ENCODE measurements at regions not wholly inside any gene's neighbourhood (a gene's known extent, or its start where the extent isn't known, plus 50 kb on each side); places are given as distances from the start of the nearest gene placed in this dataset.
"Not testable (repeated sequence)": the region's sequence is repeated elsewhere in the genome, so short reads cannot be mapped to it uniquely, and the experiment has no call there.

DNA sequence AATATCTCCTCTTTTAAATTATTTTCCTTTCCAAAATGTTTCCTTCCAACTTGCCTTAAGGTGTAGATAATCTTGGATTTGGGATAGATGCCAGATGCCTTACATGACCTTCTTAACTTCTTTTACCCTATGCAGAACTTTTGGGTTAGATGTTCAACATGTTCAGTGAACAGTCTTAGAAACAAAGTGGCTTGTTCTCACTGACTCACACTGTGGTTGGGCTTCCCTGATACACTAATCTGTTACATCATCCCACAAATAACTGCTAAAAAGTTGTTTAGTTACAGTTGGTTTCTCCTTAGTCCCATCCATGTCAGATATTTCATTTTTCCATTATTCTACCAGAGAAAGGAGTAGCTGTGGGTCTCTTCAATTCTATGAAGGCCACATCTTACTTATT lies 2638.2 kb downstream of the PCDH9 start:
- no peak for DNase-seq

DNA sequence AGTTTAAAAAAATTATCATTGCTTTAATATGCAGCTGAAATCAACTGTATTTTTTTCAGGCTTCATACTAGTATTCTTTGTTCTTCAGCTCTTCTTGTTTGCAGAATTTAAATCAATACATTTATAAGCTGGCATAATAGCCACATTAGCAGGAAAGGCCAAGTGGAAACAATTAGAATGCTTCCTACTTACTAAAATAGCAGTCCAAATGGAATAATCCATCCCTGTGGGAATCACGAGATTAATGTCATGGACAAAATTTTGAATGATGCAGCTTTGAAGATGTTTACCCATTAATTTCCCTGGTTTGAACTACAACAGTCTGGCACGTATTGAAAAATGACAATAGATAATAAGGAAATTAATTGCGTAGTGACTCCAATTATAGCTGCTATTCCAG lies 2650.8 kb downstream of the PCDH9 start:
- DNase-seq, result no peak

DNA sequence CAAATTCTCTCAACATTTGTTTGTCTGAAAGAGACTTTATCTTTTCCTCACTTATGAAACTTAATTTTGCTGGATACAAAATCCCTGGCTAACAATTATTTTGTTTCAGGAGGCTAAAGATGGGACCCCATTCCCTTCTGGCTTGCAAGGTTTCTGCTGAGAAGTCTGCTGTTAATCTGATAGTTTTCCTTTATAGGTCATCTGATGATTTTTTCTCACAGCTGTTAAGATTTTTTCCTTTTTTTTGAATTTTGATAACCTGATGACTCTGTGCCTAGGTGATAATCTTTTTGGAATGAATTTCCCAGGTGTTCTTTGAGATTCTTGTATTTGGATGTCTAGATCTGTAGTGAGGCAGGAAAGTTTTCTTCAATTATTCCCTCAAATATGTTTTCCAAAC lies 2661.4 kb downstream of the PCDH9 start:
- DNase-seq, result no peak

DNA sequence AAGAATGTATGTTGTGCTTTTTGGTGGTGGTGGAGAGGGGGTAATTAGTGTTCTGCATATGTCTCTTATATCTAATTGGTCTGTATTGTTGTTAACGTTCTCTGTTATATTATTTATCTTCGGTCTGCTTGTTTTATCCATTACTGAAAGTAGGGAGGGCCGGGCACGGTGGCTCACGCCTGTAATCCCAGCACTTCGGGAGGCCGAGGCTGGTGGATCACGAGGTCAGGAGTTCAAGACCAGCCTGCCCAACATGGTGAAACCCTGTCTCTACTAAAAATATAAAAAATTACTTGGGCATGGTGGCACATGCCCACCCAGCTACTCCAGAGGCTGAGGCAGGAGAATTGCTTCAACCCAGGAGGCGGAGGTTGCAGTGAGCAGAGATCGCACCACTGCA lies 2672.1 kb downstream of the PCDH9 start:
- not testable (repeated sequence) for DNase-seq

DNA sequence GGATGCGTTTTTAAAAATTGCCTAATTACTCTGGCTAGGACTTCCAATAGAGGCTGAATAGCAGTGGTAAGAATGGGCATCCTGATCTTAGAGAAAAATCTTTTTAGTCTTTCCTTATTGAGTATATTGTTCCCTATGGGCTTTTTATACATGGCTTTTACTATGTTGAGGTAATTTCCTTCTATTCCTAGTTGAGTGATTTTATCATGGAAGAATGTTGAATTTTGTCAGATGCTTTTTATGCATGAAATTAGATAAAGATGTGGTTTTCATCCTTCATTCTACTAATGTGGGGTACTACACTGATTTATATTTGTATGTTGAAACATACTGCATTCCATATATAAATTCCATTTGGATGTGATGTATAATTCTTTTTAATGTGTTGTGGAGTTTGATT lies 2673.8 kb downstream of the PCDH9 start:
- no peak for DNase-seq

DNA sequence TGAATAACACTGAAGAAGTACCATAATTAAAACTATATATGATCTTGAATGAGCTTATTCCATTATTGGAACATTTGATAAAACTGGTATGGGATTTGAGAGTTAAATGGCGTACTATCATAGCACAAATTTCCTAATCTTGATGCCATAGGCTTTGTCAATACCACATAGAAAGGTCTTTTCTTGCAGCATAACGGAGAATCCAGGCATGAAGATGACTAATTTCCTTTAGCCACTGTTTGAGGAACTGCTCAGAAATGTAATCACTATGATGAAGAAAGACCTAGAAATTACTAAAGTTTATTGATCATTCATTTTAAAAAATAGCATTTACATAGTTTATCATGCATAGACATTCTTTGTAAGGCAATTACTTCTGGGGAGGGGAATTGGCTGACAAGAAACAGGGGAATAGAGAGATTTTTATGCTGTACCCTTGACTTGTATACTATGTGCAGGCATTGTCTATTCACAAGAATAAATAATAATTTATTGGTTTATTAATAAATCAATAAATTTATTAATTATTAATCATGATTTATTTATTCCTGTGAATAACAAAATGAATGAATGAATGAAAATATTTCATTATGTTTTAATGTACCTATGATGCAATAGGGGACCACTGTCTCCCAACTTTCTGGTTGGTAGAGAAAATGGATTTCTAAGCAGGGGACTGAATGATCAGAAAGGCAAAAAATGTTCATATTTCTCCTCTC lies 2676.6 kb downstream of the PCDH9 start:
- no peak for DNase-seq

DNA sequence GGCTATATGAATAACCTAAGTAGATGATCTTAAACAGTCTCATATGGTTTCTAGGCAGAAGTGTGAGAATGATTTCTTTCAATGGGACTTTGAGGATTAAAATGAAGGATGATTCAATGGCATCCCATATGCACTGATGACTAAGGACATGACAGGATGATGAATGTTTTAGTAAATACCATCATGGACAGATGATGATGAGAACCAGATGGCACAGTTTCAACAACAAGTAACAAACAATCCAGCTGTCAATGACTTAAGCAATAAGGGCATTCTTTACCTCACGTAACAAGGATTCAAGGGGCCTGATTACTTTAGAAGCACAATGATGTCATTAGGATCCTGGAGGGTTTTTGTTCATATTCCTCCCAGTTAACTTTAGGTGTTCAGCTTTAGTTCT lies 2678.4 kb downstream of the PCDH9 start:
- DNase-seq, result no peak

DNA sequence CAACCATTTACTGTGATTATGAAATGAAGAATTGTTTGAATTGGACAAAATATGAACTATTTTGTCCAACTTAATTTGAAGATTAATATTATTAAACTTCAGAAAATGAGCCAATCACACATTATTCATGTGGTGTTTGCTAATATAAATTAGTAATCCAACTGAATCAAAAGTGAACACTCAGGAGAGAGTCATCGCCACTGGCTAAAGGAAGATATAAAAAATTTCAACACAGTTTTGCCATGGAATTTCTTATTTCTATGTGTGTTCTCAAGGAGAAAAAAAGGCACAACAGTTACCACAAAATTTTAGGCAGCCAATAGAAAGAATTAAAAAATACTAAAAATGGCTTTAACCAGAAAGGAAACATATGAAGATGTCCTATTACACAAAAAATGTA lies 2683.8 kb downstream of the PCDH9 start:
- DNase-seq, result no peak

DNA sequence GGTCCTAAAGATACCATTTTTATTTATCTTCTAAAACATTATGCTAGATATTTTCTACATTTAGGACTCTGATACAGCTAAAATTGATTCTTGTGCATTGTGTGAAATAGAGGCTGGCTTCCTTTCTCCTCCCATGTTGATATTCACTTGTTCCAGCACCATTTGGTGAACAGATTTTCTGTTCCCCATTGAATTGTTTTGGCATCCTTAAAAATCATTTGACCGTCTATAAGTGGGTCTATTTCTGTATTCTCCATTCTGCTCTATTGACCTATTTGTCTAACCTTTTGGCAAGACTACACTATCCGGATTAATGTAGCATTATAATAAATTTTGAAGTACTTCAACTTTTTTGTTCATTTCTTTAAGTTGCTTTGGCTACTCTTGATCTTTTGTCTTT lies 2689.2 kb downstream of the PCDH9 start:
- no peak for DNase-seq

DNA sequence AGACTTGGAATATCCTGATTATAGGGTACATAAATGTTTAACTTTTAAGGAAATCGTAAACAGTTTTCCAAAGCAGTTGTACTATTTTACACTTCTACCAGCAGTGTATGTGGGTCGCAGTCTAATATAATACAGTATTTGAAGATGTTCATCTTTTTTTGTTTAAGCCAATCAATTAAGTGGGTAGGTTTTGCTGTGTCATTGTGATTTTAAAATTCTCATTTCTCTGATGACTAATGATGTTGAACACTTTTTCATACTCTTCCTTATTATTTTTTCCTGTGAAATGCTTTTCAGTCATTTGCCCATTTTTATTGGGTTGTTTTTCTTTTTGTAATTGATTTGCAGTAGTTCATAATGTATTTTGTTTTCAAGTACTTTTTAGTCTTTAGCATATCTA lies 2689.7 kb downstream of the PCDH9 start:
- DNase-seq, result no peak

DNA sequence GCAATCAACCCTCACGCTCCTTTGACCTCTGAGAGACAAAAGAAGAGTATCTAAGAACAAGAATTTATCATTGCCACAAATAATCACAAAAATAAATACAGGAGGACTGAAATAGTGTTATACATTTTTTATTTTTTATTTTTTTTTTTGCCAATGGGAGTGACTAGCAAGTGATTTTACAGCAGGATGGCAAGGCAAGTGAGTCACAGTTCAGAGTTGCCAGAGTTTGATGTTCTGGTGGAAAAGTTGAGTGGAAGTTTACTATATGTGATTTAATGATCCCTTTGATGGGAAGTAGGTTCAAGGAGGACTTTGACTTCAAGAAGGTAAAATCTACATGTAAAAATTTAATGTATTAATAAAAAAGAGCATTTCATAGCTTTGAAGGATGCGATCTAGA lies 2691.4 kb downstream of the PCDH9 start:
- DNase-seq, result no peak

DNA sequence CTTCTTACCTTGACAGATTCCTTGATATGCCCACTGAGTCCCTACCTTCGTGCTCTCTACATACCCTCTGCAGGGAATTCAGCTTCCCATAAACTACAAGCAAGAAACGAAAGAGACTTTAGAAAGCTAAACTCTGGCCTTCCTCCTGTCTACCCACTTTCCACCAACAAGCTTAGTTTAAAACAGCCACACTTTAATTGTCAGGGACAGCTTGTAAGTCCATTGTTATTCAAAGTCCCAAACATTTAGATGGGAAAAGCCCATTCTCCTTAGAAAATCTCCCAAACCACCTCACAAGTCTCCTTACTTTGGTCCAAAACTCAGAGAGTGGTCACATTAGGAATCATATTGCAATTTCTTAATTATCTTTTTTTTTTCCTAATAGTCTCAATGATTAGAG lies 2695.8 kb downstream of the PCDH9 start:
- no peak for DNase-seq

DNA sequence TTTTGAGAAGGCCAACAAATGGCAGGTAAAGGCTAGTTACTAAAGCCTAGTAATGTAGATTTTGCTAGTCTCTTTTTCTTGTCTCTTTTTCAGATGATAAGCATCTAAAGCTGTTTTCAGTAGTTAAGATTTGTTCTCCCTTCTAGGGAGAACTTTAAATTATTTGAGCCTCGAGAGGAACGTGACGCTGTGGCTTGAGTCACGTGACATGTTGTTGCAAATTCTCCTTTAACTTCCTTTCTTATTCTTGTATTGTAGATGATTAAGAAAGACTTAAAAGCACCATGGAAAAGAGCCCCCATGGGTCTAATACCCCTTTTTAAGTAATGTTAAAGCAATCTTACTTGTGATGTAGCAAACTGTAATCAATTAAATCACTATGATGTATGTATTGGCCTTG lies 2698.7 kb downstream of the PCDH9 start:
- no peak for DNase-seq

DNA sequence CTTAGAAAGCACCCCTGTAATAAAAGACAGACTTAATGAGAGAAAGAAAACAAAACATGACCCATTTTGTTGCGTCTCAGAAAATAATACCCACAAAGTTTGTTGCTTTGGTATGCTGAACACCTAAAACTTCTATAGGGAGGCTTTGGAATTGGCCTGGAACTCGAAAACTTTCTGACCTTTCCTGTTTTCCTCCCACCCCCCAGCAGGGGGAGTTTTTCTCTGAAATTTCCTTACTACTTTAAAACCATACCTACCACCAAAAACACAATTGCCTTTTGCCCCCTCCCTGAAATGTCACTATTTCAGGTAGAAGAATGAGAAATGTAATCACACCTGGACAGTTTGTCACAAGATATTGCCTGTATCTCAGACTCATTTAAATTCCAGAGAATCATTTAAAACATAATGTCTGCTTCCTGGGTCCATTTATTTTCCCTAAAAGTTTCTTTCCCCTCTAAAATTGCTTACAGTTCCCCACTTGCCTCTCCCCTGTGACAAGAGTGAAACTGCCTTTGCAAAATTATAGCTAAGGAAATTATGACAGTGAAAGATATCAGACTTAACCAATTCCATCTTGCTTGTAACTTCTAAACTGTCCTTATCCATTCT lies 2700.2 kb downstream of the PCDH9 start:
- no peak for DNase-seq

DNA sequence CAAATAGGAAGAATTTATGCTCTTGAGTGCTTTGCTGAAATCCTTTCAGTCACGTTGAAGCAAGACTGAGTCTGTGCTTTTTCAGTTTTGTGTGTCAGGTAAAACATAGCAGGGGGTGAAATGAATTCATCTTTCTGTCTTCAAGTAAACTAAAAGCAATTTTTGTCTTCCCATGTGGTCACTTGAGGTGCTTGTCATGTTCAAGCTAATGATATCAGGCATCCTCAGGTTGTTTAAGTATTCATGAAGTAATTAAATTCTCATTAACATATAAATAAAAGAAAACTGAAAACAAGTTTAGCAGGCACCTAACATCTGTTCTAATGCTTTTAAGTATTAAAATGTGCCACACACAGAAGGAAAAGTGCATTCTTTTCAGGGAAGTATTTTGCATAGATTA lies 2701.3 kb downstream of the PCDH9 start:
- no peak for DNase-seq

DNA sequence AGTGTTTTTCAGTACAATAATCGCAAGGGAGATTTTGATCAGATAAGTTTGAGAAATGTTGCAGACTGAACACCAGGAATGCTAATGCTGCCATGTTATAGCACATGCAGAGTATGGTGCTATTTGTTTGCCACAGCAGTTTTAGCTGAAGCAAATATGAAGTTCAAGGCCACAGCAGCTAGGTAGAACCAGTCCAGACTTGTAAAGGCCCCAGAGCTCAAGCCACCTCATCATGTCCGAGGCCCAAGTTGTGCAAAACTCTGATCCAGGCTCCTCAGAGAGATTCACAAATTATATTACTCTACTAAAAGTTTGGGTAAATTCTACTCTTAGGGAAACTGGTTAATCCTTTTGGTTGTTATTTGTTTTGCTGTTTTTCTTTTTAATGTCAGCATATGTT lies 2702.6 kb downstream of the PCDH9 start:
- DNase-seq, result no peak

DNA sequence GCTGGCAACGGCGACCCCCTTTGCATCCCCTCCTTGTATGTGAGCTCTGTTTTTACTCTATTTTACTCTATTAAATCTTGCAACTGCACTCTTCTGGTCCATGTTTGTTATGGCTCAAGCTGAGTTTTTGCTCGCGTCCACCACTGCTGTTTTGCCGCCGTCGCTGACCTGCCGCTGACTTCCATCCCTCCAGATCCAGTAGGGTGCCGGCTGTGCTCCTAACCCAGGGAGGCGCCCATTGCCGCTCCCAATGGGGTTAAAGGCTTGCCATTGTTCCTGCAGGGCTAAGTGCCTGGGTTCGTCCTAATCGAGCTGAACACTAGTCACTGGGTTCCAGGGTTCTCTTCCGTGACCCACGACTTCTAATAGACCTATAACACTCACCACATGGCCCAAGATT lies 2704.4 kb downstream of the PCDH9 start:
- DNase-seq, result no peak

DNA sequence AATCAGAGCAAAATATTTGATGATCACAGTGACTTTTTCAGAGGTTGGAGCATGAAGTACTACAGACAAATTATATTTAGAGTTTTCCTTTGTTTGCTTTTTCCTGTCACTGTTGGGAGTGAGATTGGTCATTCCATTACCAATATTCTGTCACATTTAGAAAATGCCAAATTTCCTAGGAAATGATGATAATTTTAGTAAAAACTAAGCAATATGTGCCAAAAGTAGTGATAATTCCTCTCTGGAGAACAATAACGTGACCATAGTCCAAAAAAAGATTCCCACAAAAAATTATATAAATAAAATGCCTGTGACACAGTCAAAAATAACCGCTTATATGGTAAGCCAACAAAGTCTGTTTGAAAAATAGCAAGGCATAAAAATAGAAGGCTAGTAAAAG lies 2719.4 kb downstream of the PCDH9 start:
- no peak for DNase-seq

DNA sequence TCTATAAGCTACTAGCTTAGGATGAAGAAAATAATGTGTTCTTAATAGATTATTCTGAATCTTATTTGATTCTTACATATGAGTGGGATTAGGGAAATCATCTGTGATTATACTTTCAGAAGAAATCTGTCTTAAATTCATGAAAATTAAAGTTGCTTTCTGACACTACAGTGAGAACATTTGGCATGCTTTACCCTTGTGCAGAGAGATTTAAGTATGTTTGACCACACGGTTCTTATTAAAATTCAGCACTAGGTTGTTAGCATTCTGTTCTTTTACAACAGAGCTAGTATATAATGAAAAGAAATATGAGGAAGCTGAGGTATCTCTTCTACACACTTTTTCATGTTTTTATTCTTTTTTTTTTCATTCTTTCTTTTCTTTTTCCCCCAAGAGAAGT lies 2723.9 kb downstream of the PCDH9 start:
- no peak for DNase-seq

DNA sequence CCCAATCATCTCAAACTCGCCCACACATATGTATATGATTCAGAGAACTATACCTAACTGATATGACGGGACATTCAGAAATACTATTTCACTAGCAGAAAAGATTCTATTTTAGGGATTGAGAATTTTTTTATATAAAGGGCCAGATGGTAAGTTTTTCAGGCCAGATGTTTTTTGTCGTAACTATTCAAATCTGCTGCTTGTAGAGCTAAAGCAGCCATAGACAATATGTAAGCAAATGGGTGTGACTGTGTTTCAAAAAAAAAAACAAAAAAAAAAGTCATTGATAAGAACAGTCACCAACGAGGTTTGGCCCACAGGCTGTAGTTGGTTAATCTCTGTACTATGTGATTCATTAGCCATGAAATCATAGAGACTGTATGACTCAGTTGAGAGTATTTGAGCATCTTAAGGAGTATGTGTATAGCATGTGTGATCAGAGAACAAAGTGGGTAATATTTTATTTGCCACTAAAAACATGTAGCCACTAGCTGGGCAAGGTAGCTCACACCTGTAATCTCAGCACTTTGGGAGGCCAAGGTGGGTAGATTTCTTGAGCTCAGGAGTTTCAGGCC lies 2724.7 kb downstream of the PCDH9 start:
- DNase-seq, result no peak

DNA sequence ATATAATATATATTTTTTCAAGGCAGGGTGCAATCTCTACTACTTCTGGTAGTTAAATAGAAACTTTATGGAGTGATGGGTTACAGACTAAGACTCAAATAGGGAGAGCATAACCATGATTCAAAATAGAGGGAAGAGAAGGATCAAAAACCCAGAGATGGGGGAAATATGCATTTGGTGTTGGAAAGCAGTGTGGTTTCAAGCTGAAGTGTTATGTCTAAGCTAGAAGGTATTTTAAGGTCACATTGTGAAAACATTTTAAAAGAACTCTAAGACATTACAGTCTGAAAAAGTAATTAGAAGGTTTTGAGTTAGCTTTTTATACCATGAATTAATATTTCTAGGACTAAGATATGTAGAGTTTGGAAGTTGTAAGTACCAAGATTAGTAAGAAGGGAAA lies 2741.4 kb downstream of the PCDH9 start:
- no peak for DNase-seq

DNA sequence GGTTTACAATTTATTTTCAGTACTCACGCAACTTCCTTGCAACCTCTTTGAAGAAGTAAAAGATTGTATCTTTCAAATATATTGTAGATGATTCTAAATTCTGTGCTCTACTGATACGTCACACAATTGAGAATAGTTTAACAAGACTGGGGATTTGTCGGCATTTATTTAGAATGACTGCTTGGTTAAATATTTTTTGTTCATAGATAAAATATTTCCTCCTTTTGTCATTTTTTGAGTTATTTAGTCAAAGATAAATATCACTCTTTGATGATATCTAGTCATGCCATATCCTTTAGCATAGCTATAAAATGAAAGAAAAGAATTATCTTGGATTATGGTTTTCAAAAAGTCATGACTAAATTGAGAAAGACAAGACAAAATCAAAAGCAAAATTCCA lies 2747.8 kb downstream of the PCDH9 start:
- no peak for DNase-seq

DNA sequence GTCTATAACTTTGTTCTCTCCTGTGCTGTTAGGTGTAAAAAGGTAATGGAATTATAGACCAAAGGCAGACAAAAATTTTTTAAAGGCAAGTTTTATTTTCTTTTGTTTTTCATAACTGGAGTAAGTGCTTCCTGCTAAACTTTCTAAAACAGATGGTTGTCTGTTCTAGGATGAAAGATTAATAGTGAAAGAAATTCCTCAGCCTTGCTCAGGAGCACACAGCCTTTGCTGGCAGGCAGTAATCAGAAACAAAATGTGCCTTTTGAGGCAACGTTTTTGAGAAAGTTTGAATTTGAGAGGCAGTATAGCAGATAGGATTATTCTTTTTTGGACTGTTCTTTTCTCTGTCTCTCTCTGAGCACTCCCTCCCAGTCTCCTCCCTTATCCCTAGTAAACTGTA lies 2749.5 kb downstream of the PCDH9 start:
- DNase-seq, result no peak

DNA sequence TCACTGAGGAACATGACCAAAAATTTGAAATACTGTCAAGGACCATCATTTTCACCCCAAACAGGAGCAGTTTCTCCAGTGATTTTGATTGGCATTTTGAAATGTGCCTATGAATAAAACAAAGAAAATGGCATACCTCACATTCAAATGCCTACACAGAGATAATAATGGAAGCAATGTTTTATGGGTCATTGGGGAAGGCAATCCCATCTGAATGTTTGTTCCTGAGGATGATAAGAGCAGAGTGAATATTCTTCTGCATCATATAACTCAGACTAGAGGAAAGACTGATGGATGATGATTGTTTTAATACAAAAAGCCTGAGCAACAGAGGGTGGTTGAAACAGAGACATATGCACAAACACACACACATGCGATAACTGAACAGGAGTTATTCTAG lies 2749.9 kb downstream of the PCDH9 start:
- DNase-seq, result no peak

DNA sequence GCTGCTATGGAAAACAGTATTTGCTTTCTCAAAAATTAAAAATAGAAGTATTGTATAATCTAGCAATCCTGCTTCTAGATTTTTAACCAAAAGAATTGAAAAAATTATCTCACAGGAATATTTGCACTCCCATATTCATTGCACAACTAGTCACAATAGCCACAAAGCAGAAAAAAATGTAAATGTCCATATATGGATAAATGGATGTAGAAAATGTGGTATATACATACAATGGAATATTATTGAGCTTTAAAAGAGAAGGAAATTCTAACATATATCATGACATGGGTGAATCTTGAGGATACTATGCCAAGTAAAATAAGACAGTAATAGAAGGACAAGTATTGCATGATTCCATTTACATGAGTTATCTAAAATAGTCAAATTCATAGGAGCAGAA lies 2753.0 kb downstream of the PCDH9 start:
- DNase-seq, result no peak

Data from NCI-H1436 (cell line).